Stomach smooth muscle (tissue), 2 donors: ENCODE measurements at regions not wholly inside any gene's neighbourhood (a gene's known extent, or its start where the extent isn't known, plus 50 kb on each side); places are given as distances from the start of the nearest gene placed in this dataset.

Experiments
- H3K27ac ChIP-seq: one replicate; pipeline ENCODE4 v1.7.0; 2013; ENCODE audit warnings: mild to moderate bottlenecking, low read length, inconsistent platforms
- H3K27me3 ChIP-seq, 2 donors: one replicate each; pipeline ENCODE4 v1.7.0; 2013; ENCODE audit warnings: low read length in 2 of 2; ENCODE audit not compliant: insufficient read depth in 2 of 2, control insufficient read depth in 1 of 2
- H3K36me3 ChIP-seq, 2 donors: one replicate each; pipeline ENCODE4 v1.7.0; 2013; ENCODE audit warnings: low read length in 2 of 2; ENCODE audit not compliant: control insufficient read depth in 2 of 2, insufficient read depth in 2 of 2
- H3K4me1 ChIP-seq: one replicate; pipeline ENCODE4 v1.7.0; 2013; ENCODE audit warnings: low read length; ENCODE audit not compliant: control insufficient read depth, insufficient read depth
- H3K4me3 ChIP-seq, 2 donors: one replicate each; pipeline ENCODE4 v1.7.0; 2013; ENCODE audit warnings: low read length in 2 of 2
- H3K9ac ChIP-seq, 2 donors: one replicate each; pipeline ENCODE4 v1.7.0; 2013; ENCODE audit warnings: low read length in 2 of 2, mild to moderate bottlenecking in 1 of 2
- H3K9me3 ChIP-seq, 2 donors: one replicate each; pipeline ENCODE4 v1.7.0; 2013; ENCODE audit warnings: low read length in 2 of 2; ENCODE audit not compliant: control insufficient read depth in 2 of 2
- donor health status: healthy.
- donor health status: Pancreatic carcinoma.

DNA sequence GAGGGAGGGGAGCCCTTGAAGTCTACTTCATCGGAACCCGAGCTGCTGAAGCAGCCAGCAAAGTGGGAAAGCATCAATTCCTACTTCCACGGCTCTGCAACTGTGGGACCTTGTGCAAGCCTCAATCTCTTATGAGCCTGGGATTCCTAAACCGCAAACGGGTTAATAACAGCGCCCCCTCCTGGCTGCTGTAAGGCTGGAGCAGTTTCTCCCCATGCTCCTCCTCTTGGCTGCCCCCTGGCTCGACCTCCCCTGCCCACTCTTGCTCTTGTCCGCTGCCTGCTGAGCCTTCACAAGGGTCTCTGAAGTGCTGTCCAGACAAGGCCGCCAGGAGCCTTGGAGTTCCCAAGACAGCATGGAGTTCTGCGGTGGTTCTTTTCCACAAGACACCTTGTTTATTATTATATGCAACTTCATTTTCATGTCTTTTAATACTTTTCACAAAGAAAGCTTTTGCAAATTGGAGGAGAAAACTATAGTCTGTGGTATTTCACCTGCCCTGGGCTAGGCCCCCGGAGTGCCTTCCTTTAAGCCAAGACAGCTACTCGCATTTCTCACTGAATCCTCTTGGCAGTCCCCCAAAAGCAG is 157.2 kb downstream of the DDX1 start:
- Histone ChIP-seq H3K9me3 (no peaks in the 10 kb centered on the region), H3K4me3 (no peak overlapping the region), H3K36me3 (no peaks in the 10 kb centered on the region), H3K9ac (no peak overlapping the region), H3K27me3 (no peaks in the 10 kb centered on the region), H3K27ac (no peak overlapping the region), H3K4me1 (peaks cover 43% of the 10 kb centered on the region)

DNA sequence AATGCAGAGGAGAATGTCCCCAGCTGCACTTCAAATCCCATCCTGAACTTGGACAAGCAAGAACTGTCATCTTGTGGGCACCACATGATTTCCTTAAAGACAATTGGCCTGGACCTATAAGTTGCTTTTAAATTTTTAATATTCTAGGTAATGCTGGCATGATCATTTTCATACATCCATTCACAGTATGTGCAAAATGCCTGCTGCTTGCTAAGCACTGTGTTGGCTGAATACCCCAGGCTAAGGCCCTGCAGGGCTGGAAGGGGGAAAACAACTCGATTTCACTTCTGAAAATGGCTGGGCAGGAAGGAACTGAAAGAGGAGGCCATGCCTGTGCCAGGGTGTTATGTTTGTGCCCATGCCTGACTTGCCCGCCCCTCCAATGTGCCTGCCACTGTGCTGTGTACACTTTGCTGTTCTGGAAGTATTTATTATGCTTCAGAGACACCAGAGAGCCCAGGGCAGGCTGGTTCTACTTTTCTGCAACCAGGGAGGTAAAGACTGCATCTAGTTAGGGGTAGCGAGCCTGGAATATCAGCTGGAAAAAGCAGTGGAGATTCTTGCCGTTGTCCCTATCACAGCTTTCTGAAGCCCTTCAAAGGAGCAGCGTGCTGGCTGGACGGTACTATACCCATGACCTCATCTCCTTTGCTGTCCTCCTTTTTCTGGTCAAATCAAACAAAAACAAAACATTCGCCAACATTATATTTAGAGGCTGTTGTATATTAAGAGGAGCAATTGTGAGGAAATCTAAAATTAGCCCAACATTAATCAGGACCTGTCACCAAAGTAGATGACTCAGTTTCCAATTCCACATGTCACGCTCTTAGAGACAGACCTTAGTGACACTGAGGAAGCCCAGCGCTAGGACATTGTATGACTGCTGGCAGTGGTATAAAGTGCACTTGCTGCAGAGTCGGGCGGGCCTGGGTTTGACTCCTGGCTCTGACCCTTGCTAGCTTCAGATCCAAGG is 158.1 kb downstream of the DDX1 start:
- peaks cover 43% of the 10 kb centered on the region for H3K4me1 ChIP-seq
- H3K27ac ChIP-seq = peak overlapping the region; percentile 46
- H3K9ac ChIP-seq = no peak overlapping the region
- no peaks in the 10 kb centered on the region for H3K27me3 ChIP-seq
- H3K4me3 ChIP-seq = no peak overlapping the region
- no peaks in the 10 kb centered on the region for H3K36me3 ChIP-seq
- no peaks in the 10 kb centered on the region for H3K9me3 ChIP-seq

DNA sequence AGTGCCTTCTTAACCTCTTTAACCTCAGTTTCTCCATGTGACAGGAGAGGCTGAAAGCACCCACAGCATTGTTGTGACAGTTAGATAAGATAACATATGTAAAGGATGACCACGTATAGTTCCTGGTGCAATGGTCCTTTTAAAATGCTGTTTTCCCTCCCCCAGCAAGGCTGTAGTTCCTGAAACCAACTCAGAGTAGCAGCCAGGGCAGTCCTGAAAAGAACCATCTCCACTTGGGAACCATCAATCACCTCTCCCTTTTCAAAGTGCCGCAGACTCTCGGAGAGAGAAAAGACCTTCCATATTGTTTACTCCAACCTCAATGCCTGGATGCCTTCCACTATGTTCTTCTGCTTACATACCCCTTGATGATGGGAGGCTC is 158.8 kb downstream of the DDX1 start:
- no peaks in the 10 kb centered on the region for H3K27me3 ChIP-seq
- peaks cover 37% of the 10 kb centered on the region for H3K4me1 ChIP-seq
- no peaks in the 10 kb centered on the region for H3K36me3 ChIP-seq
- peak overlapping the region; percentile 46 for H3K27ac ChIP-seq
- no peaks in the 10 kb centered on the region for H3K9me3 ChIP-seq
- no peak overlapping the region for H3K4me3 ChIP-seq
- H3K9ac ChIP-seq = no peak overlapping the region

DNA sequence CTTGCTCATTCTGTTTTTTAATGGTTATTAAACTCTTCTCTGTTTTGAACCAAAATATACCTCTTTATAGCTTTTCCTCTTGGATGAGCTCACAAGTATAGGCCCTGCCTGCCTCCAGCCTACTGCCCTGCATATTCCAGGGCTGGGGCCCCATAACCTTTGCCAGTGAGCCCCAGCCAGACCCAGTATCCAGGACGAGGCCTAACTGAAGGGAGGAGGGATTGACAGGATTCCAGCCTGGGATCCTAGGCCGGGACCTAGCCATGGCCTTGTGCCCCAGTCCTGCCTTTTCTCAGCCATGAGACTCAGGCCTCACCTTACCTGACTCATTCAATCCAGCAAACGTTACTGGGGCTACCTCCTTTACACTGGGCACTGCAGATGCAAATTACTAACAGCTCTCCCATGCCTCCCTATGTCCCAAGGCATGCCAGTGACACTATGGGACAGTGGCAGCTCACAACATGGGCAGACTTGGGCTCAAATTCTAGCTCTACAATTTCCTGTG is 159.2 kb downstream of the DDX1 start:
- no peak overlapping the region for H3K4me3 ChIP-seq
- no peaks in the 10 kb centered on the region for H3K27me3 ChIP-seq
- no peaks in the 10 kb centered on the region for H3K9me3 ChIP-seq
- H3K36me3 ChIP-seq = no peaks in the 10 kb centered on the region
- H3K9ac ChIP-seq = no peak overlapping the region
- peak overlapping the region; percentile 46 for H3K27ac ChIP-seq
- H3K4me1 ChIP-seq = peaks cover 32% of the 10 kb centered on the region

DNA sequence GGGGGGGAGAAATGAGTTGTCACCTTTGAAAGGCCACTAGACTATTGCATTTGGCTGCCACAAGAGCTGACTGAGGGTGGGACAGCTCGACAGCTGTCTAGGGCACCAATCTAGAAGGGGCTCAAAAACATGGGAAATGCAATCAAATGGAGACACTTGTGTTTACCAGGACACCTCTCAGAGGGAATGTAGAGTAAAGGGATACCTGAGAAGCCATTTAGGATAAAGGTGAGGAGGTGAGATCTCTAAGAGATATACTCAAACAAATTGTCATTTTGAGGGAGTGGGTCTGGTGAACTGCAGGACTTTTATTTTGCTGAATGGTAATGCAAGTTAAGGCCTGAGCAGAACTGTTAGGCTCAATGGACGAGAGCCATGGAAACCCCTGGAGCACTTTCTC is 159.8 kb downstream of the DDX1 start:
- H3K9me3 ChIP-seq = no peaks in the 10 kb centered on the region
- no peaks in the 10 kb centered on the region for H3K27me3 ChIP-seq
- H3K4me3 ChIP-seq = no peak overlapping the region
- no peak overlapping the region for H3K27ac ChIP-seq
- H3K9ac ChIP-seq = no peak overlapping the region
- peaks cover 29% of the 10 kb centered on the region for H3K4me1 ChIP-seq
- H3K36me3 ChIP-seq = no peaks in the 10 kb centered on the region

DNA sequence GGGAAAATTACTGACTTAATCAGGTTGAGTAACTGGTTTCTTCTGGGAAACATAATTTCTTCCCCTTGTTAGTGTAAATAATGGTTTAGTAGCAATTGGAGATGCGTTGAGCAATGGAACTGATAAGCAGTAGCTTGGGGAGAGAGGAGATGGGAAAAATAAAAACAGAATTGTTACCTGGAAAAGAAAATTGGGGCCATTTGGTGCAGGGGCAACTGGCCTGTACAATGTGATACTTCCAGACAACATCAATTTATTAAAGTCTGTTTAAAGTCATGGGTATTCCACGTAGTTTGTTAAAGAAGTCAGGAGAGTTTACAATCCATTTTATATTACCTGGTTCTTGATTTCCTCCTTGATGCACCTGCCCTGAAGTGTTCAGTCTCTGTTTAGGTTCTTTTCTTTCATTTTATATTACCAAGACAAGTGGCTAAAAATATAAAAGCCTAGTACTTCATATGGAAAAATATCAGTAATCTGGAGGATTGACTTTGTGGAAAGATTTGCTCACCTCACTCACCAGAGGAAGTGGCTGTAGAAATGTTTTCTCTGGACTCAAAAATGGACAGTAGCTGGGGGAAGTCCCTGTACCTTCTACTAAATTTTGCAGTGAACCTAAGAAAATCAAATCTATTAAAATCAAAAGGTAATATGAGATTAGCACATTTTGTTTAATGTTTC is 161.0 kb downstream of the DDX1 start:
- Histone ChIP-seq H3K36me3 (no peaks in the 10 kb centered on the region), H3K9ac (no peak overlapping the region), H3K4me1 (peaks cover 26% of the 10 kb centered on the region), H3K27me3 (no peaks in the 10 kb centered on the region), H3K4me3 (no peak overlapping the region), H3K9me3 (no peaks in the 10 kb centered on the region), H3K27ac (no peak overlapping the region)

DNA sequence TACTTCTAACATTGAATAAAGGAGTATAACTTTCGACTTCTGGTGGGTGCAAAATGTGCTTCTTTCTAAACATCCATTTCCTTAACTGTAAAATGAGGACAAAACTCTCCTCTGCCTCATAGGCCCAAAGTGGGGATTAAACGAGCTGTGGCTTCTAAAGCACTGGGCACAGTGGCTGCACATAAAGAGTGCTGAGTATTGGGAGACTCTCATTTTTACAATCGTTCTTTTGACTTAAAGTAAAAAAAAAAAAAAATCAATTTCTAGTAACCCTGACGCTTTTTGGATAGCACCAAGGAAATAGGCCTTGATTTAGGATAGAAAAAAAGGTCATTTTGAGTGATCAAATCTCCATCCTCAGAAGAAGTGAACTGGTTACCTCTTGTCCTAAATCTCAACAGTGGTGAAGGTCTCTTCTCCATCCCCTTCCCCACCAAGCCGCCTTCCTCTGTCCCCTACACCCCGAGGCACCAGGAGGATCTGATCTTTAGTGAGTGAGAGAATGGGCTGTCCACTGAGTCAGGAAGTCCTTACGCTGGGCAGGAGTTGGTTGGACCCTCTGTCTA is 161.6 kb downstream of the DDX1 start:
- peaks cover 0 to 3% of the 10 kb centered on the region in 2 donors for H3K9me3 ChIP-seq
- H3K4me3 ChIP-seq = no peak overlapping the region
- H3K27ac ChIP-seq = no peak overlapping the region
- no peaks in the 10 kb centered on the region for H3K36me3 ChIP-seq
- H3K27me3 ChIP-seq = peaks cover 0 to 3% of the 10 kb centered on the region in 2 donors
- peaks cover 23% of the 10 kb centered on the region for H3K4me1 ChIP-seq
- H3K9ac ChIP-seq = no peak overlapping the region

DNA sequence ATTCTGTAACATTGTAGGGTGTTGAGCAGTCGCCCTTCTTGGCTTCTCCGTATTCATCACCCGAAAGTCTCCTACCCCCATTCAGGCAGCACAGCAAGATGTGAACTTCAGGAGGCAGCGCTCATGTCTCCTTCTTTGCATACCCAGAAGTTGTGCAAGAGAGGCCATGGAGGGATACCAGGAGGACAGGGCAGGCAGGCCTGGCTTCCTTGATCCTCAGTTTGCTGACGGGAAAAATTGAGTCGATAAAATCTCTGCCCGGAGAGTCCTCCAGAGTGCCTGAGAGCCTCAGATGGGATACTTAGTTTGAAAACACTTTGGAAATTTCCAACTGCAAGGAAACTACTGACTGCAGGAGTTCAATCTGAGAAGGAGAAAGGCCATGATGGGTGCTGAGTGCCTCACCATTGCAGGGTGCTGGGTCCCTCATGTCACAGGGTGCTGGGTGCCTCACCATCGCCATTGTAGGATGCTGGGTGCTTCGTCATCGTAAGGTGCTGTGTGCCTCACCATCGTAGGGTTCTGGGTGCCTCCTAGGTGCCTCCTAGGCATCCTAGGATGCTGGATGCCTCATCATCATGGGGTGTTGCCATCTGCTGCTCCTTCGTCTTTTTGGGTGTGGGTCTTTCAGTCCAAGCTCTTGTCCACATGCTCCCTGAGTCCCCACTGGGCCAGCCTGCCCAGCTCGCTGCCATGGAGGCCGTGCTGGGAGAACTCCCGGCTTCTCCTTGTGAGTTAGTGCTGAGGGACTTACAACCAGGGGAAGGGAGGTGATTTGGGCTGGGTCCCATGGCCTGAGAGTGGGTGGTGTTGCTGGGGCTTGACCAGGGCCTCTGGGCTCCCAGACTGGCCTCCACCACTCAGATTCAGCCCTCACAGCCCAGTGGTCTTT is 162.4 kb downstream of the DDX1 start:
- no peak overlapping the region for H3K4me3 ChIP-seq
- no peaks in the 10 kb centered on the region for H3K36me3 ChIP-seq
- no peak overlapping the region for H3K9ac ChIP-seq
- H3K9me3 ChIP-seq = peaks cover 0 to 9% of the 10 kb centered on the region in 2 donors
- H3K27ac ChIP-seq = no peak overlapping the region
- H3K27me3 ChIP-seq = peaks cover 0 to 3% of the 10 kb centered on the region in 2 donors
- peaks cover 19% of the 10 kb centered on the region for H3K4me1 ChIP-seq

DNA sequence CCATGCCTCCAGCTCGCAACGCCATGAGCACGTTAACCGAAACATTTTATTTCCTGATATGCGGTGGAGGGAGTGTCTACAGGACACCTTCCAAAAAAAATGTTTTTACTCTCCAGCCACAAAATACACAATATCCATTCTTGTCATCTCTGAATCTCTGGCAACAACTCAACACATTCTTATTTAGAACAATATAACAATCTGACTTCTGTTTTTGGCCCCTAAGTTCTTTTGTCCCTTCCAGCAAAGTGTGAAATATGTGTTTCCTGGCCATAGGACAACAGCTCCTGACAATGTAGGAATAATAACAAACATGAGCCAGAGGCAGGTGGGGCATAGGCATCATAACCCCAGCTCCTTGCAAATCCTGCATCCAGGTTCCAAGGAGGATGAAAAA is 163.0 kb downstream of the DDX1 start:
- Histone ChIP-seq H3K4me3 (no peak overlapping the region), H3K27ac (no peak overlapping the region), H3K36me3 (no peaks in the 10 kb centered on the region), H3K4me1 (peaks cover 13% of the 10 kb centered on the region), H3K9me3 (peaks cover 0 to 9% of the 10 kb centered on the region in 2 donors), H3K9ac (no peak overlapping the region), H3K27me3 (peaks cover 0 to 3% of the 10 kb centered on the region in 2 donors)

DNA sequence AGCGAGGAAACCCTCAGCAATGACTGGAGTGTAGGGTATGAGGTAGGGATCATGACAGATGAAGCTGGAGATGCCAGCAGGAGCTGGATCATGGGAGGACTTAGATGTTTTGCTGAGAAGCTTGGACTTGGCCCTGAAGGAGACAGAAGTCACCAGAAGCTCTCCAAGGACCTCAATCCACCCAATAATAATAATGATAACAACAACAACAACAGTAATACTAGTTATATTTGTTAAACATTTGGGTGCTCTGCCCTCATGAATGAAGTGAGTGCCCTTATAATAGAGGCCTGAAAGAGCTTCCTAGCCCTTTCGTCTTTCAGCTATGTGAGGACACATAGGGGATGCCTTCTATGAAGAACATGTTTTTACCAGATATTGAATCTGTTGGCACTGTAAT is 163.9 kb downstream of the DDX1 start:
- Histone ChIP-seq H3K27ac (no peak overlapping the region), H3K4me3 (no peak overlapping the region), H3K36me3 (no peaks in the 10 kb centered on the region), H3K9ac (no peak overlapping the region), H3K9me3 (peaks cover 0 to 9% of the 10 kb centered on the region in 2 donors), H3K27me3 (peaks cover 0 to 3% of the 10 kb centered on the region in 2 donors), H3K4me1 (peaks cover 5% of the 10 kb centered on the region)
